ENCODE measurements at regions not wholly inside any gene's neighbourhood (a gene's known extent, or its start where the extent isn't known, plus 50 kb on each side); places are given as distances from the start of the nearest gene placed in this dataset.

DNA sequence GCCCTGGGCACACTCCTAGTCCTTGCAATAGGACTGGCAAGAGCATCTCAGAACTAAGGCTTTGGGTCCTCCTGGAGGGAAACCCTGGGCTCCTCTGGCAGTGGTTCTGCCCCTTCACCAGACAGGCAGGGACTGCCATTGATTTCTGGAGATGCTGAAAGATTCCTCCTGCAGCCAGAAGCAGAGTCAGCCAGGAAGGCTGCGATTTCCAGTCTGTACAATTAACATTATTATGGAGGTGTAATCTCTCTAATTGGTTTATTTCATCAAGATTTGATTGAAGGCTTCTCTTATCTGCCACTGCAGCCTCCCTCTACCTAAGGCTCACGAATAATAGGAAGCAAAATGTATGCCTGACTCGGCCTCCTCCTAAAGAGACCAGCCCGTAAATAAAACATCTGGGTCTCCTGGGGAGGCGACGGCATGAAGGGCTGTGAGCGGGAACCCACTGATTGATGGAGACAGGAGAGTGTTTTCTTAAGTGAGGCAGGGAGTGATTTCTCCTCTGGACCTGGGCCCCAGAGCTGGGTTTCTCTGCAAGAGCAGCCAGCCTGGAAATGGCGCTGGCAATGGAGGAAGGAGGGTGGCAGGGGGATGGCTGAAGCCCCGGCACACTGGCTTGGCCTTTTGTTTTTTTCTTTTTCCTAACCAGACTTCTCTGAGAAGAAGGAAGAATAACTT, 689.6 kb downstream of the DHX35 start:
- no peak for DNase-seq (ENCODE audit: low spot score)

DNA sequence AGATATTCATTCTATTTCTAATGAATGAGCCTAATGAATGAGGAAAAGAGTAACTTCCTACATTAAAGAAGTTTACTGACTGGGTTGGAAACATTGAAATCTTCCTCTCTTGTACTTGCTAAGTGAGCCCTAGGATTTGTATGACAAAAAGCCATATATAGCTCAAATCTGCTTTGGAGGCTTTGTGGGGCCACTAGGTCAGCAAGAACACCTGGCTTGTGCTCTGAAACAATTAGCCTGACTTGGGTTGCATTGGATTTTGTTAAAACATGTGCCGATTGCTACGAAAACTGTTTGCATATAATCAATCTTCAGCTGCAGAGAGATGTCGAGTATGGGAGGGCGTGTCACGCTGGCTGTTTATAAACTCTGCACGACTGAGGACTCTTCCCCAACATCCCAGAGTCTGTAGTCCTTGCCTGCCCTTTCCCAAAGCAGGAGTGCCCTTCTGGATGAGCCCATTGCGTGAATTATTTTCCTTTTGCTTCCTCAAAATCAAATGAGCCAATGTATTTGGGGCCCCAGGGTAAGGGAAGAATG, 684.8 kb downstream of the DHX35 start:
- DNase-seq (ENCODE audit: low spot score), result no peak

DNA sequence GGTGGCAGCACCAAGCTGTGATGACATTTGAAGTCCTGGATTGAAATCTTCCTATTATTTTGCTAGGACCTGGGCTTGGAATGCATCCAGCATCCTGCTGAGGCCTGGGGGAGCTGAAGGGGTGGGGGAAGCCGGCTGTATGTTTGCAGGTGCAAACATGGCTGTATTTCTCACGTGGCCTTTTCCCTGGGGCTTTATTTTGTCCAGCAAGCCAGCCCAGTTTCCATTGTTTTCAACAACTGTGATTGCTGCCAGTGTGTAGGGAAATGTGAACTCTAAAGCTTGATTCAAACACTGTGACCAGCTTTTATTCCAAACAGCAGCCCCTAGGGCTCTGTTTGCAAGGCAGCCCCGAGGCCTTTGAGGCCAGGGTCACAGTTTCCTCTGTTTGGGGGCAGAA, 683.0 kb downstream of the DHX35 start:
- no peak for DNase-seq (ENCODE audit: low spot score)

DNA sequence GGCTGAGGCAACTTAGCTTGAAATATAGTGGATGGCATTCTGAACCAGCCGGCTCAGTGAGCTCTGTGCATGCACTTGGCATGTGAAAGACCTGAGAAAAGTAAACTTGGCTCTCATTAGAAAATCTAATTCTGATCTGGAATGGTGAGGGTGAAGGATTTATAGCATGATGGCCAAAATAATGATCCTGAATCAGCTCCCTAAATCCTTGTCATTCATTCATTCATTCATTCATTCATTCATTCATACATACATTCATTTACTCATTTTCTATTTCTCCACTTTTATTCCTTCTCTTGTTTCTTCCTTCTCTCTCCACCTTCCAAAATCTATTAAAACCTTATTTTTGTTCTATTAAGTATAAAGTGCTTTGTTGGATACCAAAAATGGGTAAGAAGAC, 681.1 kb downstream of the DHX35 start:
- DNase-seq (ENCODE audit: low spot score), result no peak

GRCh38 chr20:39641423-39641822, 679.3 kb downstream of the DHX35 start:
- no peak for DNase-seq (ENCODE audit: low spot score)

GRCh38 chr20:39640147-39640546, 678.0 kb downstream of the DHX35 start:
- no peak for DNase-seq (ENCODE audit: low spot score)

DNA sequence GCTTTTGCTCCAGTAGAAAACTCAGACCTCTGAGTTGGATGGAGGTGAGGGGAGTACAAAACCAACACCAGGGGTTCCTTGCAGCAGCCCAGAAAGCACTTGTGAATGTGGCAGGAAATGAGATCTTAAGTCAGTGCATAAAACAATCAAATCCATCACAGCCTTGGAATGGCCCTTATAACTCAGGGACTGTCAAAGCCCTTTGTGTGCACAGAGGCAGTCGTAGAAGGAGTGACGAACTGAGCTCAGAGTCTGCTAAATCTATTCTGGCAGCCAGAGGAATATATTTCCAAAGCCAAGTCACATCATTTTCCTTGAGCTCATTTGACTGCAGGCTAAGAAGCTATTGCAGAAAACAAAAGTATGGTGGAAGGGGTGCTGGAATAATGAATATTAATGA, 676.6 kb downstream of the DHX35 start:
- no peak for DNase-seq (ENCODE audit: low spot score)

DNA sequence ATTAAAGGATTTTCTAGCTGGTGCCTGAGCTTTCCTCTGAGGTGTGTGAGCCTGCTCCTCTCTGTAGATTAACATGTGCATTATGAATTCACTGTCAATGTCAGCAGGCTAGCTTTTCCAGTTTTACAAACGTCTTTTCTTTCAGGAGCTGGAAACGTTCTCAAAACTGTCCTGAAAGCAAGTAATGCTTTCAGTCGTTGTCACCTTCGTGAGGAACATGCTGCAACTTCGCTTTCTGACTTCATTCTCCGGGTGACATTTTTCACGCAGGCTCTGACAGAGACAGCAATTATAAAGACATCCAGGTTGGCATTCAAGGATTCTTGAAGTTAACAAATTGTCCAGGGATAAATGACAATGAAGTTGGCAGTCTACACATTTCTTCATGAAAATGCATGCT, 671.5 kb downstream of the DHX35 start:
- no peak for DNase-seq (ENCODE audit: low spot score)

GRCh38 chr20:39632757-39633156, 670.6 kb downstream of the DHX35 start:
- DNase-seq (ENCODE audit: low spot score), result no peak

- no peak for DNase-seq (ENCODE audit: low spot score)
Measured at GRCh38 chr20:39632176-39632575, 670.0 kb downstream of the DHX35 start.

- DNase-seq (ENCODE audit: low spot score), result no peak
Measured at GRCh38 chr20:39631557-39631956, 669.4 kb downstream of the DHX35 start.

- DNase-seq (ENCODE audit: low spot score), result no peak
Measured at GRCh38 chr20:39630215-39630908, 668.2 kb downstream of the DHX35 start.

DNA sequence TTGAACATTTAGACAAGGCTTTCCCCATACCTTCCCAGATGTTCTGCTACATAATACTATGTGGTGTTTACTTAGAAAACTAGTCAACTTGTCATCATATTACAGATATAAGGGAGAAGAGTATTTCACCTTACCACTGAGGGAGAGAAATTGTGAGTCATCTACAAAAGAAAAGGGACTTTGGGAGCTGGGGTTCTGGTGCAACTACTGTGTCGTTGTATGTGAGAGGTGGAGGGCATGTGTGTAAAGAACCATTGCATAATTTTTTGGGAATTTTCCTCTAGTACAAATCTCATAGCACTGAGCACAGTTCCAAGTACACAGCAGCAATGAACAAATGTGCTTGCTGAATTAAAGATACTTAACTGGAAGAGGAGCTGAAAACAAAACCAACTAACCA, 665.6 kb downstream of the DHX35 start:
- DNase-seq (ENCODE audit: low spot score), result no peak

DNA sequence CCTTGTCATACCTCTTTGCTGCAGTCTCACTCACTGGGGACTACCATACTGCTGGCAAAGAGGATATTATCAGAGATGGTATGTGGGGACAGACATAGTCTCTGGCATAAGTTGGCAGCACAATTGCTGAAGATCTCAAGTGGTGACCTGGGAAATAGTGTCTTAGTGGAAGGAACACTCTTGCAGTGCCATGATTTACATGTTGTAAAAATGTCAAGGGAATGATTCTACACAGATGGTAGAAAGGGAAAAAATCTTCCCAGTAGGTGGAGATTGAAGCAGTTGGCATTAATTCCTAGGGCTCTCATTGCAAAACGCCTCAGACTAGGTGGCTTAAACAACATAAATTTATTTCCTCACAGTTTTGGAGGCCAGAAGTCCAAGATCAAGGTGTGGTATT, 662.2 kb downstream of the DHX35 start:
- no peak for DNase-seq (ENCODE audit: low spot score)

DNA sequence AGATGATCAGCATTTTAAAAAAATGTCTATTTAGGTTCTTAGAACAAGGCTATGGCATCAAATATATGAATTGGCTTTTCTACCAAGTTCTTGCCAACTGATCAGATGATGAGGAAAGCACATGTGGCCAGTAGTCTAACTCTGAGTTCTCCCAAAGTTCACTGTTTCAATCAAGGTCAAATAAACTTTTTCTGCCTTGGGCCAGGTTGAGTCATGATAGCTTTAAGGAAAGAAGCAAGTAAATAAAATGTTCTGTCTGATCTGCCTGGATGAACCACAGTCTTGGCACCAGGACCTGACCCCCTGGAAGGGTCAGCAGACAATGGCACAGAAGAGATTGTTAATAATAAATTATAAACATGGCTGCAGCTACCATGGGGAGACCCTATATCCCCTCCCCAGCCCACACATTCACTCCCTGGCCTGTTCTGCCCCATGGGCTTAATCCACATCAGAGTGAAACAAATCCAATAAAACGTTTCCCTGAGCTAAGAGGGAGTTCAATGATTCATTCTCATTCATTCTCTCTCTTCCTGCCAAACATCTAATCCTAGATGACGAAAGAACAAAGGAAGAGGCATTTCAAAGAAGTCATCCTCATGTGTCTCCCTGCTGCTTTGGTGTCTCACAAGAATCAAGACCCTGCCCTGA, 661.6 kb downstream of the DHX35 start:
- no peak for DNase-seq (ENCODE audit: low spot score)

DNA sequence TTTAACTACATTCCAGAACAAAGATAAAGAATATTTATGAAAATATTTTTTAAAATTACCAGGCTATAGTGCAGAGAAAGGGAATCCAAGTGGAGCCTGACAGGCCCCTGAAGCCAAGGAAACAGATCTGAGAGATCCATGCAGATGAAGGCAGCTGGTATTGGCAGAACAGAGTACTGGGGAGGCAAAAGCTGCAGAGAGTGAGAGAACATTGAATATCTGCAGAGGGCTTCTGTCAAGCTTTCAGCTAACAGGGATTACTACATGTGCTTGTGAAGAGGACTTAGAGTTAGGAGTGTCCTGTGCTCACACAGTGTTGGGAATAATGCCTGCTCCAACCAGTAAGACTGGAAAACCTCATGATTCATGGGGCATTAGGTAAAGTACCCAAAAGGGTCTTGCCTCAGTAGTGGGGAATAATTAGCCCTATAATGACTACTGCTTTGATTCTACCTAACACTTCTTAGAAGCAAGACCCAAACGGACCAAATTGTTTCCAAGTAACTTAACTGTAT, 657.2 kb downstream of the DHX35 start:
- DNase-seq (ENCODE audit: low spot score), result no peak

- DNase-seq (ENCODE audit: low spot score), result no peak
Measured at GRCh38 chr20:39611901-39612300, 649.8 kb downstream of the DHX35 start.

GRCh38 chr20:39607141-39607540, 645.0 kb downstream of the DHX35 start:
- DNase-seq (ENCODE audit: low spot score), result no peak

DNA sequence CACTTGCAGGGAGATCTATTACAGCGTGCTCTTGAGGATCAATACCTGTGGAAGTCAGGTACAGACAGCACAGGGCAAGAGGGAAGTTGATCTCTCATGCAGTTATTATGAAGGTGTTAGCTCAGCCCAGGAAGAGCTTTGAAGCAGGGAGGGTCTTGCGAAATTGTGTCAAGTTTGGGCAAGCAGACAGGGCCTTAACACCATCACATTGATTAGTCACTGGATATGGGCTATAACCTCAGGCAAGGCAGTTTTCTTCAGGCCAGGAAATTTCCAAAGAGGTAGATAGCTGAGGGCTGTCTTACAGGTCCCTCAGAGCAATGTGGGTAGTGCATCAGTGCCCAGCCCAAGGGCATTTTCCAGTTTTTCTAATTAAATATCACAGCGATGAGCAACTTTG, 643.8 kb downstream of the DHX35 start:
- DNase-seq (ENCODE audit: low spot score), result no peak

DNA sequence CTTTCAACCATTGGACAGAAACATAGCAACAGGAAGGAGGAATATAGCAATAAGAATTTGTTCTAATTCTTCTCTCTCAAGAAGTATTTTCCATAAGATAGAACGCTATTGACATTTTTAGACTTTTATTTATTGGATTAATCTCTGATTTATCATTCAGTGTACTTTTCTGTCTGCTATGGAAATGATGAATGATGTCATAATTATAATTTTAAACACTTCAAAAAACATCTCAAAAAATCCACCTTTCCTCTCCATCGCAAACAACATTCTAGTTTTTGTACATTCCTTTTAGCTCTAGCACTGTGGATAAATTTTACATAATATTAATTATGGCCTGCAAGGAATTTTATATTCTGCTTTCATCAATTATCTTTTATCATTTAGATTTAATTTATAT, 643.2 kb downstream of the DHX35 start:
- DNase-seq (ENCODE audit: low spot score), result no peak

- DNase-seq (ENCODE audit: low spot score), result no peak
Measured at GRCh38 chr20:39603219-39603618, 641.1 kb downstream of the DHX35 start.

DNA sequence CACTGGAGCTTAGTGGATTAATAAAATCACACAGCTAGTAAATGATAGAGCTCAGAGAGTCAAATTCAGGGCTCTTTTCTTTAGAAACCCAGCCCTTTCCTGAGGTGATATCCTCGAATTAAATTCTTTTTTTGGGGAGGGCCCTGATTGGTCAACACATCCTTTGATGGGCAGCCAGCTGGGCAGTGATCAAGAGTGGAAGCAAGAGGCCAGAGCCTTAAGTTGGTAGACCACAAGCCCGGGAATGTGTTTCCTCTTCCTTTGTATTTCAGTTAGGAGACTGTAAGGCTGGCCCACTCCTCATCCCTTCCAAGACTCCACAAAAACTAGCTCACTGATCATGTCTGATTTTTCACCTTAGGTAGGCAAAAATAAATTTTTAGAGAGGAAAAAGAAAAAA, 640.5 kb downstream of the DHX35 start:
- DNase-seq (ENCODE audit: low spot score), result no peak

Data from mesenteric fat pad (tissue), 1 donor.